ENCODE measurements at regions not wholly inside any gene's neighbourhood (a gene's known extent, or its start where the extent isn't known, plus 50 kb on each side); places are given as distances from the start of the nearest gene placed in this dataset.

- no peak for TF ChIP-seq CTCF (IDR thresholded peaks at IDR 0.05; ENCODE audit: borderline replicate concordance, control extremely low read depth, extremely low read depth, insufficient read depth, missing control alignments)
- DNase-seq (ENCODE audit: low spot score) = no peak
- in situ Hi-C loops (cut with MboI; ENCODE audit: low sequenced_read_pairs, unreplicated experiment) = no loop called here
Measured at GRCh38 chr7:156121434-156121833, 309.2 kb upstream of the SHH start.

GRCh38 chr7:156120552-156120951, 308.3 kb upstream of the SHH start:
- DNase-seq (ENCODE audit: low spot score) = no peak
- no peak for TF ChIP-seq CTCF (IDR thresholded peaks at IDR 0.05; ENCODE audit: borderline replicate concordance, control extremely low read depth, extremely low read depth, insufficient read depth, missing control alignments)
- in situ Hi-C loops (cut with MboI; ENCODE audit: low sequenced_read_pairs, unreplicated experiment) = no loop called here

GRCh38 chr7:156119771-156120170, 307.5 kb upstream of the SHH start:
- in situ Hi-C loops (cut with MboI; ENCODE audit: low sequenced_read_pairs, unreplicated experiment) = no loop called here
- DNase-seq (ENCODE audit: low spot score) = no peak
- TF ChIP-seq CTCF (IDR thresholded peaks at IDR 0.05; ENCODE audit: borderline replicate concordance, control extremely low read depth, extremely low read depth, insufficient read depth, missing control alignments) = no peak

GRCh38 chr7:156118248-156118645, 306.0 kb upstream of the SHH start:
- no peak for TF ChIP-seq CTCF (IDR thresholded peaks at IDR 0.05; ENCODE audit: borderline replicate concordance, control extremely low read depth, extremely low read depth, insufficient read depth, missing control alignments)
- in situ Hi-C loops (cut with MboI; ENCODE audit: low sequenced_read_pairs, unreplicated experiment) = no loop called here
- no peak for DNase-seq (ENCODE audit: low spot score)

GRCh38 chr7:156117542-156118247, 305.4 kb upstream of the SHH start:
- no peak for DNase-seq (ENCODE audit: low spot score)
- in situ Hi-C loops (cut with MboI; ENCODE audit: low sequenced_read_pairs, unreplicated experiment) = no loop called here
- no peak for TF ChIP-seq CTCF (IDR thresholded peaks at IDR 0.05; ENCODE audit: borderline replicate concordance, control extremely low read depth, extremely low read depth, insufficient read depth, missing control alignments)

GRCh38 chr7:156116514-156117215, 304.4 kb upstream of the SHH start:
- in situ Hi-C loops (cut with MboI; ENCODE audit: low sequenced_read_pairs, unreplicated experiment) = no loop called here
- TF ChIP-seq CTCF (IDR thresholded peaks at IDR 0.05; ENCODE audit: borderline replicate concordance, control extremely low read depth, extremely low read depth, insufficient read depth, missing control alignments) = no peak
- DNase-seq (ENCODE audit: low spot score) = no peak
